ENCODE measurements at regions not wholly inside any gene's neighbourhood (a gene's known extent, or its start where the extent isn't known, plus 50 kb on each side); places are given as distances from the start of the nearest gene placed in this dataset.

GRCh38 chr17:83148317-83149028 lies 69.1 kb downstream of the METRNL start:
- TF ChIP-seq POLR2A (IDR thresholded peaks at IDR 0.05; ENCODE audit: extremely low read depth, insufficient read length) = no peak
- TF ChIP-seq MYC (IDR thresholded peaks at IDR 0.05; ENCODE audit: low read depth, low read length) = no peak
